ENCODE measurements at regions not wholly inside any gene's neighbourhood (a gene's known extent, or its start where the extent isn't known, plus 50 kb on each side); places are given as distances from the start of the nearest gene placed in this dataset.

DNA sequence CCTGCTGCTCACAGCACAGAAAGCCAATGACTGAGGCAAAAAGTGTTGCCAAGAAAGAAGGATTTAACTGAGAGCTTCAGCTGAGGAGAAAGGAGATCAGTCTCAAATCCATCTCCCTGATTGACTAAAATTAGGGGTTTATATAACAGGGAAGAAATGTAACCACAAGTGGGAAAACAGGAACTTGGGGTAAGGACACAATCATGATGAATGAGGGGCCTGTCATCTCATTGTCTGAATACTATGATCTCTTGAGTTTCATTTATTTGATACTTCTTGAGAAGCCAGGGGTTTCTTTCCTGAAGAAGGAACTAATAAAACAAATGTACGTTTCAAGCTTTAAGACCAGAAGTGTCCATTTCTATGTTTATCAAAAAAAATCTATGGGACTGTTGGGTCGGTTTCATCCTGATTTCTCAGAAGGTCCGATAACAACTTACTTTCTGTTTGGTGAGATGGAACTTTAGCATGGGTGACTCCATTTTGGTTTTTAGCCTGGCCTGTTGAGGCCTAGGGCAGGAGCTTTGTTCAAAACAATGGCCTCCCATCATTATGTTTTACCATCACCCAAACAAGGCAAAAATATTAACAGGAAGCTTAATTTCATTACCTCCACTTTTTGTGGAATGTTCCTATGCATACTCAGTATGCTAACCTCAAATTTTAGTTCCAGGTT lies 76.6 kb upstream of the PIAS1 start:
- Histone ChIP-seq H3K36me3 (ENCODE audit: control insufficient read depth, insufficient read depth, low read length) (no peaks in the 10 kb centered on the region), H3K27me3 (ENCODE audit: control insufficient read depth, insufficient read depth, low read length) (no peaks in the 10 kb centered on the region), H3K4me3 (ENCODE audit: low read depth, low read length) (no peak overlapping the region)
- FAIRE-seq: no peak
- TF ChIP-seq, protein P1, sequence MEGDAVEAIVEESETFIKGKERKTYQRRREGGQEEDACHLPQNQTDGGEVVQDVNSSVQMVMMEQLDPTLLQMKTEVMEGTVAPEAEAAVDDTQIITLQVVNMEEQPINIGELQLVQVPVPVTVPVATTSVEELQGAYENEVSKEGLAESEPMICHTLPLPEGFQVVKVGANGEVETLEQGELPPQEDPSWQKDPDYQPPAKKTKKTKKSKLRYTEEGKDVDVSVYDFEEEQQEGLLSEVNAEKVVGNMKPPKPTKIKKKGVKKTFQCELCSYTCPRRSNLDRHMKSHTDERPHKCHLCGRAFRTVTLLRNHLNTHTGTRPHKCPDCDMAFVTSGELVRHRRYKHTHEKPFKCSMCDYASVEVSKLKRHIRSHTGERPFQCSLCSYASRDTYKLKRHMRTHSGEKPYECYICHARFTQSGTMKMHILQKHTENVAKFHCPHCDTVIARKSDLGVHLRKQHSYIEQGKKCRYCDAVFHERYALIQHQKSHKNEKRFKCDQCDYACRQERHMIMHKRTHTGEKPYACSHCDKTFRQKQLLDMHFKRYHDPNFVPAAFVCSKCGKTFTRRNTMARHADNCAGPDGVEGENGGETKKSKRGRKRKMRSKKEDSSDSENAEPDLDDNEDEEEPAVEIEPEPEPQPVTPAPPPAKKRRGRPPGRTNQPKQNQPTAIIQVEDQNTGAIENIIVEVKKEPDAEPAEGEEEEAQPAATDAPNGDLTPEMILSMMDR (IDR thresholded peaks at IDR 0.05; ENCODE audit: insufficient read depth, low read length, severe bottlenecking): no peak
- DNase-seq (ENCODE audit: low read depth): no peak

DNA sequence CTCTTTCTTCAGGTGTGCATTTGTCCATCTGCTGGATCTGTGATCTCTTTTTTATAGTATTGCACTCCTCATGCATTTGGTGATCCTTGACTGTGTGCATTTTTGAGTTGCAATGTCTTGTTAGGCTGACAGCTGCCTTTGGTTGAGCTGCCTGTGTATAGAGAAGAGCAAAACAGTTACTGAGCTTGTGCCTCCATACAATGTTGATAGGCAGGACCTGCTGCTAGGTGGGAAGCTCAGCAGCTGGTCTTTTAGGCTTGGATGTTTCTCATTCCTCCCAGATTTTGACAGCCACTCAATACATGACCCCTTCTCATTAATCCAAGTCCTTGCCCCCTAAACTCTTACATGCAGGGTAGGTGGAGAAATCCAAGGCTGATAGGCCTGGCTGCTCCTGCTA lies 74.8 kb upstream of the PIAS1 start:
- TF ChIP-seq, protein P1 (IDR thresholded peaks at IDR 0.05; ENCODE audit: insufficient read depth, low read length, severe bottlenecking): no peak
- FAIRE-seq (no peak), DNase-seq (ENCODE audit: low read depth) (no peak)

GRCh38 chr15:67980171-67980570 lies 73.9 kb upstream of the PIAS1 start:
- Histone ChIP-seq H3K27me3 (ENCODE audit: control insufficient read depth, insufficient read depth, low read length) (no peaks in the 10 kb centered on the region), H3K36me3 (ENCODE audit: control insufficient read depth, insufficient read depth, low read length) (no peaks in the 10 kb centered on the region), H3K4me3 (ENCODE audit: low read depth, low read length) (no peak overlapping the region)
- TF ChIP-seq, protein P1 (IDR thresholded peaks at IDR 0.05; ENCODE audit: insufficient read depth, low read length, severe bottlenecking): no peak
- no peak for DNase-seq (ENCODE audit: low read depth)
- FAIRE-seq: no peak

More for the DNA sequence above, 74.8 kb upstream of the PIAS1 start:
- Histone ChIP-seq H3K4me3 (ENCODE audit: low read depth, low read length) (no peak overlapping the region), H3K27me3 (ENCODE audit: control insufficient read depth, insufficient read depth, low read length) (no peaks in the 10 kb centered on the region), H3K36me3 (ENCODE audit: control insufficient read depth, insufficient read depth, low read length) (no peaks in the 10 kb centered on the region)

GRCh38 chr15:67980773-67981685 lies 73.1 kb upstream of the PIAS1 start:
- DNase-seq (ENCODE audit: low read depth) (no peak), FAIRE-seq (no peak)
- Histone ChIP-seq H3K4me3 (ENCODE audit: low read depth, low read length) (no peak overlapping the region), H3K36me3 (ENCODE audit: control insufficient read depth, insufficient read depth, low read length) (no peaks in the 10 kb centered on the region), H3K27me3 (ENCODE audit: control insufficient read depth, insufficient read depth, low read length) (no peaks in the 10 kb centered on the region)
- TF ChIP-seq, protein P1 (IDR thresholded peaks at IDR 0.05; ENCODE audit: insufficient read depth, low read length, severe bottlenecking): no peak

- DNase-seq (ENCODE audit: low read depth) (no peak), FAIRE-seq (no peak)
- H3K36me3 ChIP-seq (ENCODE audit: control insufficient read depth, insufficient read depth, low read length): no peaks in the 10 kb centered on the region
- peaks cover 1% of the 10 kb centered on the region for H3K27me3 ChIP-seq (ENCODE audit: control insufficient read depth, insufficient read depth, low read length)
- H3K4me3 ChIP-seq (ENCODE audit: low read depth, low read length): no peak overlapping the region
- TF ChIP-seq, protein P1 (IDR thresholded peaks at IDR 0.05; ENCODE audit: insufficient read depth, low read length, severe bottlenecking): no peak
Observed at GRCh38 chr15:67981848-67982247, 72.3 kb upstream of the PIAS1 start.
